ENCODE measurements at regions not wholly inside any gene's neighbourhood (a gene's known extent, or its start where the extent isn't known, plus 50 kb on each side); places are given as distances from the start of the nearest gene placed in this dataset.
"Not testable (repeated sequence)": the region's sequence is repeated elsewhere in the genome, so short reads cannot be mapped to it uniquely, and the experiment has no call there.

DNA sequence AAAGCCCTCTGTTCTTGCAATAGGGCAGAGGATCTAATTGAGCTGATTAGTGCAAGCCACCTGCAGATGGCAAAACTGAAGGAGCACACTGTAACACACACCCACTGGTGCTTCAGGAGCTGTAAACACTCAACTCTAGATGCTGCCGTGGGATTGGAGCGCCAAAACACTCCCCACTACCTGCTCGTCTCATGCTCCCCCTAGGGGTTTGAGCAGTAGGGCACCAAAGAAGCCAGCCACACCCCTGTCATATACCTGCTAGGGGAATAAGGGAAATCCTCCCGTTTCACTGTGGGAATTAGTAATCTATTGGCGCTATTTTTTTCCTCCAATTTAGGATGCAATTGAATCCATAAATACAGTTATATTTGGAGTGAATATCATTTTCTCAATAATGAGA, 360.2 kb downstream of the GLUD2 start:
- DNase-seq (ENCODE audit: low read depth in 2 of 3, low spot score in 2 of 3) = no peak

DNA sequence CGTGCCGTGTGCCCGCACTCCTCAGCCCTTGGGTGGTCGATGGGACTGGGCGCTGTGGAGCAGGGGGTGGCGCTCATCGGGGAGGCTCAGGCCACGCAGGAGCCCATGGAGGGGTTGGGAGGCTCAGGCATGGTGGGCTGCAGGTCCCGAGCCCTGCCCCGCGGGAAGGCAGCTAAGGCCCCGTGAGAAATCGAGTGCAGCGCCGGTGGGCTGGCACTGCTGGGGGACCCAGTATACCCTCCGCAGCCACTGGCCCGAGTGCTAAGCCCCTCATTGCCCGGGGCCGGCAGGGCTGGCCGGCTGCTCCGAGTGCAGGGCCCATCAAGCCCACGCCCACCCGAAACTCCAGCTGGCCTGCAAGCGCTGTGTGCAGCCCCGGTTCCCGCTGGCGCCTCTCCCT, 384.1 kb downstream of the GLUD2 start:
- DNase-seq (ENCODE audit: low read depth in 2 of 3, low spot score in 2 of 3) = not testable (repeated sequence)

DNA sequence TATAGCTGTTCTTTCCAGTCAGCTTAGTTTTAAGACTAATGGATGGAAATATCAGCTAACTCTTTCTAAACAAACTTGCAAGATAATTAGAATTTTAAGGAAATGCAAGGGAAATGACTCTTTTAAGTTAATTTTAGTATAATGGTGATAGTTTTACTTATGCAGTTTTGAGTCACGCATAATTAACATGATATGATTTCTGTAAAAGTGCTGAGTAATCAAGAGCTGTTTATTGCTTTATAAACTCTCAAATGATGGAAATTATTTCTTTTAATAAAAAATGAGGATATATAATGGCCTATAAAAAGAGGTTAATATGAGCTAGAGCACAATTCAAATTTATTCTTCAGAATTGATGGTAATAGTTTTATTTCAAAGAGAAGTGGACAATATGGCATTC, 385.9 kb downstream of the GLUD2 start:
- DNase-seq (ENCODE audit: low read depth in 2 of 3, low spot score in 2 of 3) = no peak

DNA sequence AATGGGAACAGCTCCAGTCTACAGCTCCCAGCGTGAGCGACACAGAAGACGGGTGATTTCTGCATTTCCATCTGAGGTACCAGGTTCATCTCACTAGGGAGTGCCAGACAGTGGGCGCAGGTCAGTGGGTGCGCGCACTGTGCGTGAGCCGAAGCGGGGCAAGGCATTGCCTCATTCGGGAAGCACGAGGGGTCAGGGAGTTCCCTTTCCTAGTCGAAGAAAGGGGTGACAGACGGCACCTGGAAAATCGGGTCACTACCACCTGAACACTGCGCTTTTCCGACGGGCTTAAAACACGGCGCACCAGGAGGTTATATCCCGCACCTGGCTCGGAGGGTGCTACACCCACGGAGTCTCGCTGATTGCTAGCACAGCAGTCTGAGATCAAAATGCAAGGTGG, 390.3 kb downstream of the GLUD2 start:
- not testable (repeated sequence) for DNase-seq (ENCODE audit: low read depth in 2 of 3, low spot score in 2 of 3)

DNA sequence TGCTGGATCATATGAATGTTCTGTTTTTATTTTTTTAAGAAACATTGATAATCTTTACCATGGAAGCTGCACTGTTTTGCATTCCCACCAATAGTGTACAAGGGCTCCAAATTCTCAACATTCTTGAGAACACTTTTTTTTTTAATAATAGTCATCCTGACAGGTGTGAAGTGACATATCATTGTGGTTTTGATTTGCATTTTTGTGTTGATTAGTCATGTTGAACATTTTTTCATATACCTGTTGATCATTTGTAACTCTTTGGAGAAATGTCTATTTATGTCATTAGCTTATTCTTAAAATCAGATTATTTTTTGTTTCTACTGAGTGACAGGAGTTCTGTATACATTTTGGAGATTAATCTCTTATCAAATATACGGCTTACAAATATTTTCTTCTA, 408.5 kb downstream of the GLUD2 start:
- DNase-seq (ENCODE audit: low read depth in 2 of 3, low spot score in 2 of 3) = no peak

DNA sequence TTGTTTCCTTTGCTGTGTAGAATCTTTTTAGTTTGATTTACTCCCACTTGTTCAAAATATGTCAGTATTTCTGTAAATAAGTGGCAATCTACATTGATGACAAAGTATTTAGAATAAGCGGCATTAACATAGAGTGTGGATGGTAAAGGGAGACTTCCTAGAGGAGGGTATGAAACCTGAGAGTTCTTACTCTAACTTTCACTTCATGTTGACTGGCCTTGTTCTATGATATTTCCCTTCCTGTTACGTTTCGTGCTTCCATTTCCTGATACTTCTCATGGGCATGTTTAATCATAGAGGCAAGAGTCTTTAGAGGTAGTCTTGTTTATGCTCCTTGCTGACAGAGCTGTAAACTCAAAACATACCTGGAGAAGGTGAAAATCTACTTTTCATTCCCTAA, 408.9 kb downstream of the GLUD2 start:
- no peak for DNase-seq (ENCODE audit: low read depth in 2 of 3, low spot score in 2 of 3)

DNA sequence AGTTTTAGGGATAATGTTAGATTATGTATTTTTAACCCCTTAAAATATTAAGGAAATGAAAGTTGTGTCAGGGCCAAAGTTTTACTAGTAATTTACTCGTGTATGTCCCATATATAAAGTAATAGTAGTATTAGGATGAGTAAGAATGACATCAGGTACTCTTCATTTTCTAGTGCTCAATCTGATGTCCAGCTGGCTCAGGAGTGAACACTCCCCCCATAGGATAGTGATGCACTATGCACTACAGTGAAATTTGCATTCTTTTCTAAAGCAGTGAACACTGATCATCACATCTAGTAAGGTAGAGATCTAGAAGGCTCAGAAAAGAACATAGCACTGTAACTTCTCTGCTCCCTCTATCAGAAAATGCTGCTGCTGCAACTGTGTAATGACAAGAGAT, 409.7 kb downstream of the GLUD2 start:
- DNase-seq (ENCODE audit: low read depth in 2 of 3, low spot score in 2 of 3) = no peak

DNA sequence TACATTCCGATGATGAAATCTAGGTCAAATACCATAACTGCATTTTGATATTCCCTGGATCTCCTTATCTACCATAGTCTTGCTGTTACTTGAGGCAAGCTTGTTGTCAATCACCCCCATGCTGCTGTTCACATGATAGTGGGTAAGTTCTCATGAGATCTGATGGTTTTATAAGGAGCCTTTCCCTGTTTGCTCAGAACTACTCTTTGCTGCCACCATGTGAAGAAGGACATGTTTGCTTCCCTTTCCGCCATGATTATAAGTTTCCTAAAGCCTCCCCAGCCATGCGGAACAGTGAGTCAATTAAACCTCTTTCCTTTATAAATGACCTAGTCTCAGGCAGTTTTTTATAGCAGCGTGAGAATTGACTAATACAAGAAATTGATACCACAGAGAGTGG, 432.0 kb downstream of the GLUD2 start:
- DNase-seq (ENCODE audit: low read depth in 2 of 3, low spot score in 2 of 3) = no peak

DNA sequence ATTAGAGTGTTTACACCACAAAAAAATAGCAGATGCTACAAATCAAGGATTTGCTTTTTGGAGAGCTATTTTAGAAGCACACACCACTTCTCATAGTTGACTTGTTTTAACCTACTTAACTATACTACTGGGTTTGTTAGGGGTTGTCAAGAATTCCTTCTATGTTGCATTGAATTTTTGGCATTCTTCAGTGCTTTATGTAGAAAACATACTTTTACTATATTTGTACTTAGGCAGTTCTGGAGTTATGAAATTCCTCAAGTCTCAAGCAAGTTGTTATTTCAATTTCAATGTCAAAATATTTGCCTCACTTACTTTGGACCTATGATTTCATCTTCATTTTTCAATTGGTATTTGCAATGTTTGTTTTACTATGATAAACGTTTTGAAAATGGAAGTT, 449.6 kb downstream of the GLUD2 start:
- DNase-seq (ENCODE audit: low read depth in 2 of 3, low spot score in 2 of 3) = no peak

DNA sequence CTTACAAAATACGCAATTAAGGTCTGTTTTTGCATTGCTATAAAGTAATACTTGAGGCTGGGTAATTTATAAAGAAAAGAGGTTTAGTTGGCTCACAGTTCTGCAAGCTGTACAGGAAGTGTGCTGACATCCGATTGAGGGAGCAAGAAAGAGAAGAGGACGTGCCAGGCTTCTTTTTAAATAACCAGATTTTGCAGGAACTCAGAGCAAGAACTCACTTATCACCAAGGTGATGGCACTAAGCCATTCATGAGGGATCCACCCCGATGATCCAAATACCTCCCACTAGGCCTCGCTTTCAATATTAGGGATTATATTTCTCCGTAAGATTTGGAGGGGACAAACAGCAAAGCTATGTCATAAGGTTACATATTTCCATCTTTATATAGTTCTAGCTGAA, 456.7 kb downstream of the GLUD2 start:
- DNase-seq (ENCODE audit: low read depth in 2 of 3, low spot score in 2 of 3) = no peak

DNA sequence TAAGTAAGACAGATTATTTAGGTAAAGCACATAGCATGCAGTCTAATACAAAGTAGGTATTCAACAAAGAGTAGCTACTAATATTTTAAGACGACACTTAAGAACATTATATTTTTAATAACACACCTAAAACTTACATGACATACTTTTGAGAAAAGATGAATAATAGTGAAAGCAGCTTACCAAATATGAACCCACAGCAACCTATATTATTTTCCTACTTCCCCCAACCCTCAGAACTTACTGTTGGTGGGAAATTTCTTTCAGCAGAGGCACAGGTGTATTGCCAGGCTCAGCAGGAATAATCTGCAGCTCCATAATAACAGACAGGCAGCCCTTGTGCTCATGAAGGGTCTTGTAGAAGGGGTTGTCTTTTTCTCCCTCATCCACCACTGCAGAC, 498.9 kb downstream of the GLUD2 start:
- no peak for DNase-seq (ENCODE audit: low read depth in 2 of 3, low spot score in 2 of 3)

DNA sequence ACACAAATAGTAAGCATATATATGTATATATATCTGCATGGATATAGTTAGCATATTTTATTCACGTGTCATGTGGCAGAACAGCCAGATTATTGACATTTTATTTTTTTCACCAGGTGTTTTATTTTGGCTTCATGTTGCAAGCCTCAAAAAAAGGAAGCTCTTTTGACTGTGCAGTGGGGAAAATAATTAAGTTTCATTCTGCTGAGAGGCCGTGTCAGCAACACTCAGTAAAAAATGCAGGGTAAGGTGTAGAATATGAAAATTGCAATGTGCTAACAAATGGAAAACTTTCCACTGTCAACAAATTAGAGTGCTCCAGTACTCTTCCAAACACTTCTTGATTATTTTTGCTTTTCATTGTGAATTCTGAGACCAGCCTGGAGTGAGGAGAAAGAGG, 511.5 kb downstream of the GLUD2 start:
- DNase-seq (ENCODE audit: low read depth in 2 of 3, low spot score in 2 of 3) = peak in 1 of 3 donors; percentile 2

DNA sequence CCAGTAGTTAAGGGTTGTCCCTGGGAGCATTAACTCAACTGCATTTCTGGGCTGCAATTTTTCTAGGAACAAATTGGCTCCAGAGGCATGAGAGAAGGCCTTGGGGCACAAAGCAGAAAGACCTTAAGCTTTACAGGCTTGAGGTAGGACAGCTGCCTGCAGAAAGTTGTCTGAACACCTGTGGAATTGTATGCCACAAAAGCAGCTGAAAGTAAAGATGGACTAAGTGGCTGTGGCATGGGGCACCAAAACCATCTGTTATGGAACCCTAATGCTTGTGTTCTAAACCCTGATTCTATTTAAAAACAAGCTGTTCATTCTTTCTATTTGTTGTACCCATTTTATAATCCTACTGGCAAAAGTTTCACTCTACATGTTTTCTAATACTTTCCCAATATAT, 515.2 kb downstream of the GLUD2 start:
- no peak for DNase-seq (ENCODE audit: low read depth in 2 of 3, low spot score in 2 of 3)

DNA sequence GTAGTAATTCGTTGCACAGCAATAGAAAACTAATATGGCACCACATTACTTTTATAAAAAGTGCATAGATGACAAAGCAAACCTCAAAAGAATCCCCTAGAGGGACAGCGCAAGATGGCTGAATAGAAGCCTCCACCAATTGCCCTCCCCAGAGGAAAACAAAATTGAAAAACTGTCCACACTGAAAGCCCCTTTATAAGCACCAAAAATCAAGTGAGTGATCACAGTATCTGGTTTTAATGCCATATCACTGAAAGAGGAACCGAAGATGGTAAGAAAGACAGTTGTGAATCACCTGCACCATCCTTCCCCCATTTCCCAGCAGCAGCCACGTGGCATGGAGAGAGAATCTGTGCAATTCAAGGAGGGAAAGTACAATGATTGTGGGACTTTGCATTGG, 522.2 kb downstream of the GLUD2 start:
- no peak for DNase-seq (ENCODE audit: low read depth in 2 of 3, low spot score in 2 of 3)

DNA sequence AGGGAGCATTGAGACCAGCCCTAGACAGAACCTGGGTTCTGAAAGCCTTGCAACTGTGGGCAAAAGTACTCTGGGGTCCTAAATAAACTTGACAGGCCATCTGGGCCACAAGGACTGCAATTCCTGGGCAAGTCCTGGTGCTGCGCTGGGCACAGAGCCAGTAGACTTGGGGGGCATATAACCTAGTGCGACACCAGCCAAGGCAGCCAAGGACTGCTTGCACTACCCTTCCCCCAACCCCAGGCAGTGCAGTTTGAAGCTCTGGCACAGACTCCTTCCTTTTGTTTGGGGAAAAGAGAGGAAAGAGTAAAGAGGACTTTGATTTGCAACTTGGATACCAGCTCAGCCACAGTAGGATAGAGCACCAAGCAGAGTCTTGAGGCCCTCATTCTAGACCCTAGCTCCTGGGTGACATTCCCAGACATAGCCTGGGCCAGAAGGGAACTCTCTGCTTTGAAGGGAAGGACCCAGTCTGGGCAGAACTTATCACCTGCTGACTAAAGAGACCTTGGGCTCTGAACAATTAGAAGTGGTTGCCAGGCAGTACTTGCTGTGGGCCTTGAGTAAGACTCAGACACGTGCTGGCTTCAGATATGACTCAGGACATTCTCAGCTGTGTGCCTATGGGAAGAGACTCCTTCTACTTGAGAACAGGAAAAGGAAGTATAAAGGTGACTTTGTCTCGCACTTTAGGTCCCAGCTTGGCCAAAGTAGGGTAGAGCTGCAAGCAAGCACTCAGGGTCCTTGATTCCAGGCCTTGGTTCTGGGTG, 522.8 kb downstream of the GLUD2 start:
- DNase-seq (ENCODE audit: low read depth in 2 of 3, low spot score in 2 of 3) = no peak

DNA sequence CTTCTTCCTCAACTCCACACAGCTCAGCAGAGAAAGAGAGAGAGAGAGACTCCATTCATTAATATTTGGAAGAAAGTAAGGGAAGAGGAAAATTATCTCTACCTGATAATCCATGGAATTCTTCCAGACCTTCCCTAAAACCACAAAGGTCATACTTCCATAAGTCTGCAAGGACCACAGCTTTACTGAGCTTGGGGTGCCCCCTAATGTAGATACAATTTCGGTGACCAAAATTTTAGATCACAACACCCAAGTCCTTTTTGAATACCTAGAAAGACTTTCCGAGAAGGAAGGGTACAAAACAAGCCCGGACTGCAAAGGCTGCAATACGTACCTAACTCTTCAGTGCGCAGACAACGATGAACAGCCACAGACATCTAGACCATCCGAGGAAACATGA, 523.9 kb downstream of the GLUD2 start:
- no peak for DNase-seq (ENCODE audit: low read depth in 2 of 3, low spot score in 2 of 3)

DNA sequence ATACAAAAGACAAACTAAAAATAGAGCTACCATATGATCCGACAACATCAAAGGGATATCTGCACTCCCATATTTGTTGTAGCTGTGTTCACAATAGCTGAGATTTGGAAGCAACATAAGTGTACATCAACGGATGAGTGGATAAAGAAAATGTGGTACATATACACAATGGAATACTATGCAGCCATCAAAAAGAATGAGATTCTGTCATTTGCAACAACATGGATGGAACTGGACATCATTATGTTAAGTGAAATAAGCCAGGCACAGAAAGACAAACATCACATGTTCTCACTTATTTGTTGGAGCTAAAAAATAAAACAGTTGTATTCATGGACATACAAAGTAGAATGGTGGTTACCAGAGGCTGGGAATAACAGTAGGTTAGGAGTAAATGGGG, 527.0 kb downstream of the GLUD2 start:
- not testable (repeated sequence) for DNase-seq (ENCODE audit: low read depth in 2 of 3, low spot score in 2 of 3)

DNA sequence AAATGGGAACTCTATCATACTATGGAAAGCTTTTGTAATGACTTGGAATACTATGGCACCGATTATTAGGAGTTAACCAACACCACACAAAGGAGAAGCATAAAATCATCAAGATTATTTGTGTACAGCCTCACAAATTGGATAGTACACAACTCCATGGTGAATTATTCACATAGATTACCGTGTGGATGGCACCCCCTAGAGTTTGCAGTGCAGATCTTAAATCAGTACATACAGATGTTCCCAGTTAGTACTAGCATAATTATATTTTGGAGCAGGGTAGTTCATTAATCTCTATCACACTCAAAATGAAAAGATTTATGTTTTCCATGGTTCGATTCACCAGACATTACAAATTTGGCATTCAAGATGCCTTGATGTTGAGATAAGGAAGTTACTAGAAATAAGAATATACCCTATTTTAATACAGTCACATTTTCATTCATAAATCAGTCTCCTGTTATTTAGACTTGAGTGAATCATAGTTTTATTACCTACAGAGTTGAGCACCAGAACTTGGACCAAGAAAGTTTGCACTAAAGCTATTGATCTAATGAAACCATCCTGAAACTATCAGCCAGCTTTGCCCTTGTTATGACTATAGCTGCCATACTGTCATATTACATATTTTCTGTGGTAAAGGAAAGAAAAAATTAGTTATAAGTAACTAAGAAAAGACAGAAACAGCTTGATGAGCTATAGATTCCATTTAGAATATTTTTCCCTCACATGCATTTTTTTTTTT, 531.8 kb downstream of the GLUD2 start:
- peak in 2 of 3 donors; percentile 8 to 27 for DNase-seq (ENCODE audit: low read depth in 2 of 3, low spot score in 2 of 3)

DNA sequence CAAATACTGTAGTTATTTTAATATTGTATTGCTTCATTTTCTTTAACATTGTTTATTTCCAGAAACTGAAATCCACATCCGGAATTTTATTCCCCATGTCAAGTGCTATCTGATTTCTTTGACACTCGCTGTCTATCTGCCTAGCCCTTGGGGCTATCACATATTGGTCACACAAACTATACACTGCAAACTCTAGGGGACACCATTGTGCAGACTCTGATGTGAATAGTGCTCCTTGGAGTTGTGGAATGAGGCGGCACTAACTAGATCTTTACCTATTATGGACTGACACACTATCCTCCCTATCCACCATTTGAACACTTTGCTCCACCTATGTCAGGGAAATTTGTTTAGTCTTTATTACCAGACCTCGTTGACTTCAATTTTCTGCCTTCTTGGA, 534.5 kb downstream of the GLUD2 start:
- no peak for DNase-seq (ENCODE audit: low read depth in 2 of 3, low spot score in 2 of 3)

DNA sequence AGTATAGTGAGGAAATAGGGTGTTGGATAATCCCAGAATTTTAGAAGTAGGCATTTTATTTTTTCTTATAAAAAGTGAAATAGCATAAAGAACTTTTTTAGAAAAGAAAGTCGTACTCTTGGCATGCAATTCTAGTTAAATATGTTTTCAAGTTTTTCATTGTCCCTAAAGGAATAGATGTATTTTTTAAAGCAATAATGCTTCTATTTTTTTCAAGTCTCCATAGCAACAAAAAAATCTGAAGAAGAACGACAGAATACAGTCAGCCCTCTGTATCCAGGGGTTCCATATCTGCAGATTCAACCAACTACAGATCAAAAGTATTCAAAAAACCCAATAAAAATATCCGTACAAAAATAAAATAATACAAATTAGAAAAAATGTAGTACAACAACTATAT, 538.2 kb downstream of the GLUD2 start:
- no peak for DNase-seq (ENCODE audit: low read depth in 2 of 3, low spot score in 2 of 3)

DNA sequence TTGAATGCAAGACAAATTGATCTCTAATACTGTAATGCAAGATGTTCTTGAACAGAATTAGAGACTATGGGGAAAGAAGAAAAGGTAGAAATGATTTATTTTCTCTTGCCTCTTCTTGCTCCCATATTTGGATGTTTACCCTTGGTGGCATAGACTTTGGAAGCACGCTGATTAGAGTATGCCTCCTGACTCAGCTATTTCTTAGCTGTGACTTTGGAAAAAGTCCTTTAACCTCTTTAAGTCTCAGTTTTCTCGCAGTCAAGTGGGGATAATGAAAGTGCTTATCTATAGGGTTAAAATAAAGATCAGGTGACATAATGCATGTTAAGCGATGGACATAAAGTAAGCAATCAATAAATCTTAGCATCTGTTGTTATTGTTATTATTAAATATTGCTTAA, 545.5 kb downstream of the GLUD2 start:
- no peak for DNase-seq (ENCODE audit: low read depth in 2 of 3, low spot score in 2 of 3)

DNA sequence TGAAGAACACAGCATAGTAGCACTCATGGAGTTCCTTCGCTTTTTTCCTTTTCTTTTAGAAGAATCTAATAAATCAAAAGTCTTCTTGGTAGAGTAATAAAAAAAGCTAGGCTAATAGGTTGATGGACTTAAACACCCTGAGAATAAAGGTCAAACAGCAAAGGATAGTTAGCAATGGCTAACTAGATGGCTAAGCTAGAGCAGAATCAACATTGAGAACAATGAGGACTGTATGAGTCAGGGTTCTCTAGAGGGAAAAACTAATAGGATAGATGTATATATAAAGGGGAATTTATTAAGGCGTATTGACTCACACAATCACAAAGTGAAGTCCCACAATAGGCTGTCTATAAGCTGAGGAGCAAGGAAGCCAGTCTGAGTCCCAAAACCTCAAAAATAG, 550.9 kb downstream of the GLUD2 start:
- DNase-seq (ENCODE audit: low read depth in 2 of 3, low spot score in 2 of 3) = no peak

All from hematopoietic multipotent progenitor cell (in vitro differentiated cells).